PFSK-1 (cell line): ENCODE measurements at regions not wholly inside any gene's neighbourhood (a gene's known extent, or its start where the extent isn't known, plus 50 kb on each side); places are given as distances from the start of the nearest gene placed in this dataset.

Source experiments
- FOXP2 ChIP-seq: optimal IDR thresholded peaks from 2 replicates; pipeline ENCODE3; 2011; ENCODE audit warnings: borderline replicate concordance, control low read depth, inconsistent platforms; ENCODE audit not compliant: insufficient read depth; ENCODE audit errors: extremely low read length, extremely low read depth
- POLR2AphosphoS5 ChIP-seq: IDR thresholded peaks from 2 replicates; pipeline ENCODE4 v1.6.1; 2012; ENCODE audit warnings: low read depth, mild to moderate bottlenecking, control low read depth, low read length, moderate library complexity
- REST ChIP-seq, 2 experiments: IDR thresholded peaks; 2 replicates each; pipeline versions ENCODE4 v1.6.1 to v1.8.0; 2011 to 2012; ENCODE audit warnings: low read depth in 2 of 2, low read length in 2 of 2, control low read depth in 1 of 2, inconsistent platforms in 1 of 2, mild to moderate bottlenecking in 1 of 2, moderate library complexity in 1 of 2; ENCODE audit not compliant: insufficient read depth in 1 of 2

GRCh38 chr2:185979546-185980071 is 241.0 kb downstream of the FSIP2 start:
- TF ChIP-seq POLR2AphosphoS5 (no peak), REST (IDR thresholded peaks at IDR 0.05; ENCODE audit: insufficient read depth in 1 of 2, low read depth in 2 of 2, low read length in 2 of 2) (no peak), FOXP2 (no peak)
